Keratinocyte (primary cell): ENCODE measurements at regions not wholly inside any gene's neighbourhood (a gene's known extent, or its start where the extent isn't known, plus 50 kb on each side); places are given as distances from the start of the nearest gene placed in this dataset.

Experiments
- DNase-seq: peaks from one replicate; pipeline ENCODE4 v3.0.0-alpha.2; 2011; ENCODE audit warnings: low read depth, missing footprints, low spot score
- FAIRE-seq: peaks from 2 replicates; lab custom pipeline; 2011; peaks lifted over from hg19 to GRCh38; lab: Jason Lieb, UNC
- H2AFZ ChIP-seq: 2 replicates; pipeline ENCODE4 v1.6.0; 2012; ENCODE audit warnings: low read length, control low read depth, inconsistent platforms; ENCODE audit not compliant: control insufficient read depth
- H3K27ac ChIP-seq: 2 replicates; pipeline ENCODE4 v1.5.1; 2011; ENCODE audit warnings: low read length; ENCODE audit not compliant: control insufficient read depth, insufficient read depth
- H3K27me3 ChIP-seq: 3 replicates; pipeline ENCODE4 v1.6.0; 2011; ENCODE audit warnings: low read length; ENCODE audit not compliant: control insufficient read depth, insufficient read depth; ENCODE audit errors: extremely low read depth
- H3K36me3 ChIP-seq, 2 experiments: 2 replicates in 1 of 2; 3 replicates in 1 of 2; pipeline ENCODE4 v1.5.1; 2011; ENCODE audit warnings: low read length in 2 of 2, mild to moderate bottlenecking in 1 of 2; ENCODE audit not compliant: control insufficient read depth in 2 of 2, insufficient read depth in 2 of 2; ENCODE audit errors: extremely low read depth in 1 of 2
- H3K4me1 ChIP-seq: 3 replicates; pipeline ENCODE4 v1.5.1; 2011; ENCODE audit warnings: low read length; ENCODE audit not compliant: control insufficient read depth, insufficient read depth; ENCODE audit errors: extremely low read depth
- H3K4me2 ChIP-seq: 3 replicates; pipeline ENCODE4 v1.6.0; 2011; ENCODE audit warnings: low read depth, low read length; ENCODE audit not compliant: control insufficient read depth, insufficient read depth; ENCODE audit errors: extremely low read depth
- H3K4me3 ChIP-seq, 3 experiments: fragments of 200-600 bp in 1 of 3; sonication (generic) in 1 of 3; 2 replicates in 2 of 3; 3 replicates in 1 of 3; pipeline ENCODE4 v1.5.1; 2011 to 2016; ENCODE audit warnings: low read length in 3 of 3, mild to moderate bottlenecking in 3 of 3, control low read depth in 2 of 3, inconsistent platforms in 1 of 3, low read depth in 1 of 3, mixed read lengths in 1 of 3, mixed run types in 1 of 3, moderate library complexity in 1 of 3; ENCODE audit not compliant: control insufficient read depth in 2 of 3, insufficient read depth in 2 of 3; ENCODE audit errors: extremely low read depth in 1 of 3
- H3K79me2 ChIP-seq: 2 replicates; pipeline ENCODE4 v1.6.0; 2012; ENCODE audit warnings: low read length; ENCODE audit not compliant: control insufficient read depth, insufficient read depth
- H3K9ac ChIP-seq: 3 replicates; pipeline ENCODE4 v1.6.0; 2011; ENCODE audit warnings: low read length; ENCODE audit not compliant: control insufficient read depth, insufficient read depth; ENCODE audit errors: extremely low read depth
- H3K9me1 ChIP-seq: 3 replicates; pipeline ENCODE4 v1.6.0; 2011; ENCODE audit warnings: low read length; ENCODE audit not compliant: control insufficient read depth, insufficient read depth; ENCODE audit errors: extremely low read depth
- H3K9me3 ChIP-seq: 2 replicates; pipeline ENCODE4 v1.5.1; 2012; ENCODE audit warnings: low read depth, low read length; ENCODE audit not compliant: control insufficient read depth
- H4K20me1 ChIP-seq: 3 replicates; pipeline ENCODE4 v1.6.0; 2011; ENCODE audit warnings: low read length; ENCODE audit not compliant: control insufficient read depth, insufficient read depth; ENCODE audit errors: extremely low read depth
- CTCF ChIP-seq, 3 experiments: IDR thresholded peaks in 1 of 3; conservative IDR thresholded peaks in 1 of 3; optimal IDR thresholded peaks in 1 of 3; 2 replicates in 2 of 3; 3 replicates in 1 of 3; pipeline versions ENCODE3 to v1.5.1; 2011; ENCODE audit warnings: low read length in 3 of 3, mild to moderate bottlenecking in 3 of 3, moderate library complexity in 2 of 3, control low read depth in 1 of 3, inconsistent platforms in 1 of 3; ENCODE audit not compliant: insufficient read depth in 2 of 3; ENCODE audit errors: extremely low read depth in 1 of 3
- EZH2 ChIP-seq: IDR thresholded peaks from one replicate; pipeline ENCODE4 v1.6.1; 2012; ENCODE audit warnings: inconsistent platforms, mild to moderate bottlenecking, low read length, moderate library complexity
- dilution Hi-C: fragments of 300-500 bp; cut with MboI; formaldehyde crosslinking; loops from one replicate; pipeline ENCODE4 v1.7.0; 2020; ENCODE audit warnings: low sequenced_read_pairs; ENCODE audit not compliant: extremely low pct_ligation_motif_present

GRCh38 chr4:137065311-137065710 lies 467.0 kb downstream of the PCDH18 start:
- H3K4me3 ChIP-seq, result no peak overlapping the region
- H3K4me1 ChIP-seq, result no peaks in the 10 kb centered on the region
- no peak for FAIRE-seq
- no peaks in the 10 kb centered on the region for H3K9me3 ChIP-seq
- H3K4me2 ChIP-seq, result no peak overlapping the region
- no peak overlapping the region for H3K27ac ChIP-seq
- no peaks in the 10 kb centered on the region for H3K27me3 ChIP-seq
- dilution Hi-C loops, result no loop called here
- H3K79me2 ChIP-seq, result no peaks in the 10 kb centered on the region
- H3K9ac ChIP-seq, result no peak overlapping the region
- no peaks in the 10 kb centered on the region for H3K9me1 ChIP-seq
- no peak for DNase-seq
- no peaks in the 10 kb centered on the region for H4K20me1 ChIP-seq
- no peak for TF ChIP-seq EZH2
- TF ChIP-seq CTCF (optimal IDR thresholded peaks at IDR 0.05 in 1 of 3, IDR thresholded peaks at IDR 0.05 in 1 of 3, conservative IDR thresholded peaks at IDR 0.05 in 1 of 3; ENCODE audit: extremely low read depth in 1 of 3, insufficient read depth in 2 of 3, low read length in 3 of 3), result no peak
- H2AFZ ChIP-seq, result no peak overlapping the region
- H3K36me3 ChIP-seq, result no peaks in the 10 kb centered on the region

- Histone ChIP-seq H3K4me2 (no peak overlapping the region), H3K79me2 (no peaks in the 10 kb centered on the region), H4K20me1 (no peaks in the 10 kb centered on the region), H3K4me3 (no peak overlapping the region), H3K9me1 (no peaks in the 10 kb centered on the region), H3K36me3 (no peaks in the 10 kb centered on the region), H3K27me3 (no peaks in the 10 kb centered on the region), H3K27ac (no peak overlapping the region), H3K9ac (no peak overlapping the region), H3K9me3 (no peaks in the 10 kb centered on the region), H2AFZ (no peak overlapping the region), H3K4me1 (no peaks in the 10 kb centered on the region)
- dilution Hi-C loops, result no loop called here
- DNase-seq, result no peak
- TF ChIP-seq EZH2 (no peak), CTCF (optimal IDR thresholded peaks at IDR 0.05 in 1 of 3, IDR thresholded peaks at IDR 0.05 in 1 of 3, conservative IDR thresholded peaks at IDR 0.05 in 1 of 3; ENCODE audit: extremely low read depth in 1 of 3, insufficient read depth in 2 of 3, low read length in 3 of 3) (no peak)
- no peak for FAIRE-seq
Observed at GRCh38 chr4:137063961-137064360, 468.3 kb downstream of the PCDH18 start.
